ENCODE measurements at regions not wholly inside any gene's neighbourhood (a gene's known extent, or its start where the extent isn't known, plus 50 kb on each side); places are given as distances from the start of the nearest gene placed in this dataset.

GRCh38 chr10:10043083-10043482, 974.6 kb upstream of the CELF2 start:
- FAIRE-seq, result no peak

DNA sequence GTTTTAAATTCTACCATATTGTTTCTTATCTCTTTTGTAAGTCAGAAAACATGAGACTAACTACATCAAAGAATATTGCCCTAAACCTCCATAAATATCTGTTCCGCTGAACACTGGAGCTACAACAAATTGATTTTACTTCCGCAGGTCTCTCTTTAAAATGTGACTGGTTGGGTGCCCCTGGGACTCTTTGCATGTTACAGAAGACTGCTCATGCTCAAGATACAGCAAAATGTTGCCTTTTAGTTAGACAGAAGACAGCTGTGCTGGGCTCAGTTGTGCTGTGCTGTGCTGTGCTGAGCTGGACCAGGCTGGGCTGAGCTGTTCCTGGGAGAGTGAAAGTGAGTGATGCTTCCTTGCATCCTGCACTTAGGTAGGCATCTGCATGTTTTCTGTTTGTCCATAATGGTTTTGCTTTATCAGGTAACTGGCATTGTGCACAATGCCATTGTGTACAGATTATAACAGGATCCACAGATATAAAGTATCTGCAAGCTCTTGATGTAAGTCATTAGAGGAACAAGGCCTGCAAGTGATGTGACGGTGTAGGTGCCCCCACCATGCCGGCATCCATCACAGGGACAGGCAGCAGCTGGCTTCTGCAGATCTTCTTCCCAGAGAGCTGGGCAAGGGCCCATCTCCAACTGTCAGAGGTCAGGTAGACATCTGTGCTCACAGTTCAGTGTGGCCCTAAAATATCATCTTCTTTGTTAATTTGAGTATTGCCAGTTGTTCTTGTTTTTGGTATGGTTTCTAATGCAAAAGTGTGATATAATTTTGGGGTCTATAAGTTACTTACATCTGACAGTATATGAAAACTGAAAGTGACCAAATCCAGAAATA, 972.5 kb upstream of the CELF2 start:
- no peak for FAIRE-seq
- H3K36me3 ChIP-seq (ENCODE audit: control insufficient read depth in 2 of 2, extremely low read depth in 1 of 2, insufficient read depth in 2 of 2, low read length in 2 of 2), result no peaks in the 10 kb centered on the region
- no peaks in the 10 kb centered on the region for H3K9me3 ChIP-seq (ENCODE audit: control insufficient read depth, low read depth, low read length)
- H4K20me1 ChIP-seq (ENCODE audit: control insufficient read depth, extremely low read depth, insufficient read depth, low read length), result no peaks in the 10 kb centered on the region
- H3K9me1 ChIP-seq (ENCODE audit: control insufficient read depth, extremely low read depth, insufficient read depth, low read length), result no peaks in the 10 kb centered on the region
- DNase-seq (ENCODE audit: low read depth, low spot score), result no peak
- H3K4me2 ChIP-seq (ENCODE audit: control insufficient read depth, extremely low read depth, insufficient read depth, low read depth, low read length), result no peak overlapping the region
- dilution Hi-C loops (cut with MboI; ENCODE audit: extremely low pct_ligation_motif_present, low sequenced_read_pairs), result no loop called here
- TF ChIP-seq, protein P1, sequence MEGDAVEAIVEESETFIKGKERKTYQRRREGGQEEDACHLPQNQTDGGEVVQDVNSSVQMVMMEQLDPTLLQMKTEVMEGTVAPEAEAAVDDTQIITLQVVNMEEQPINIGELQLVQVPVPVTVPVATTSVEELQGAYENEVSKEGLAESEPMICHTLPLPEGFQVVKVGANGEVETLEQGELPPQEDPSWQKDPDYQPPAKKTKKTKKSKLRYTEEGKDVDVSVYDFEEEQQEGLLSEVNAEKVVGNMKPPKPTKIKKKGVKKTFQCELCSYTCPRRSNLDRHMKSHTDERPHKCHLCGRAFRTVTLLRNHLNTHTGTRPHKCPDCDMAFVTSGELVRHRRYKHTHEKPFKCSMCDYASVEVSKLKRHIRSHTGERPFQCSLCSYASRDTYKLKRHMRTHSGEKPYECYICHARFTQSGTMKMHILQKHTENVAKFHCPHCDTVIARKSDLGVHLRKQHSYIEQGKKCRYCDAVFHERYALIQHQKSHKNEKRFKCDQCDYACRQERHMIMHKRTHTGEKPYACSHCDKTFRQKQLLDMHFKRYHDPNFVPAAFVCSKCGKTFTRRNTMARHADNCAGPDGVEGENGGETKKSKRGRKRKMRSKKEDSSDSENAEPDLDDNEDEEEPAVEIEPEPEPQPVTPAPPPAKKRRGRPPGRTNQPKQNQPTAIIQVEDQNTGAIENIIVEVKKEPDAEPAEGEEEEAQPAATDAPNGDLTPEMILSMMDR (optimal IDR thresholded peaks at IDR 0.05 in 1 of 3, IDR thresholded peaks at IDR 0.05 in 1 of 3, conservative IDR thresholded peaks at IDR 0.05 in 1 of 3; ENCODE audit: extremely low read depth in 1 of 3, insufficient read depth in 2 of 3, low read length in 3 of 3), result no peak
- no peak overlapping the region for H3K4me3 ChIP-seq (ENCODE audit: control insufficient read depth in 2 of 3, extremely low read depth in 1 of 3, insufficient read depth in 2 of 3, low read depth in 1 of 3, low read length in 3 of 3)
- no peak overlapping the region for H3K27ac ChIP-seq (ENCODE audit: control insufficient read depth, insufficient read depth, low read length)
- no peak overlapping the region for H3K9ac ChIP-seq (ENCODE audit: control insufficient read depth, extremely low read depth, insufficient read depth, low read length)
- H3K79me2 ChIP-seq (ENCODE audit: control insufficient read depth, insufficient read depth, low read length), result no peaks in the 10 kb centered on the region
- no peaks in the 10 kb centered on the region for H3K4me1 ChIP-seq (ENCODE audit: control insufficient read depth, extremely low read depth, insufficient read depth, low read length)
- H3K27me3 ChIP-seq (ENCODE audit: control insufficient read depth, extremely low read depth, insufficient read depth, low read length), result no peaks in the 10 kb centered on the region
- no peak overlapping the region for H2AFZ ChIP-seq (ENCODE audit: control insufficient read depth, low read length)

More at GRCh38 chr10:10043083-10043482, 974.6 kb upstream of the CELF2 start:
- Histone ChIP-seq H3K27ac (ENCODE audit: control insufficient read depth, insufficient read depth, low read length) (no peak overlapping the region), H3K36me3 (ENCODE audit: control insufficient read depth in 2 of 2, extremely low read depth in 1 of 2, insufficient read depth in 2 of 2, low read length in 2 of 2) (no peaks in the 10 kb centered on the region), H4K20me1 (ENCODE audit: control insufficient read depth, extremely low read depth, insufficient read depth, low read length) (no peaks in the 10 kb centered on the region), H3K4me2 (ENCODE audit: control insufficient read depth, extremely low read depth, insufficient read depth, low read depth, low read length) (no peak overlapping the region), H3K9me3 (ENCODE audit: control insufficient read depth, low read depth, low read length) (no peaks in the 10 kb centered on the region), H3K4me3 (ENCODE audit: control insufficient read depth in 2 of 3, extremely low read depth in 1 of 3, insufficient read depth in 2 of 3, low read depth in 1 of 3, low read length in 3 of 3) (no peak overlapping the region), H3K4me1 (ENCODE audit: control insufficient read depth, extremely low read depth, insufficient read depth, low read length) (no peaks in the 10 kb centered on the region), H3K27me3 (ENCODE audit: control insufficient read depth, extremely low read depth, insufficient read depth, low read length) (no peaks in the 10 kb centered on the region), H2AFZ (ENCODE audit: control insufficient read depth, low read length) (no peak overlapping the region), H3K9ac (ENCODE audit: control insufficient read depth, extremely low read depth, insufficient read depth, low read length) (no peak overlapping the region), H3K79me2 (ENCODE audit: control insufficient read depth, insufficient read depth, low read length) (no peaks in the 10 kb centered on the region), H3K9me1 (ENCODE audit: control insufficient read depth, extremely low read depth, insufficient read depth, low read length) (no peaks in the 10 kb centered on the region)
- no peak for DNase-seq (ENCODE audit: low read depth, low spot score)
- dilution Hi-C loops (cut with MboI; ENCODE audit: extremely low pct_ligation_motif_present, low sequenced_read_pairs), result no loop called here
- TF ChIP-seq EZH2 (IDR thresholded peaks at IDR 0.05; ENCODE audit: low read length), result no peak
- TF ChIP-seq, protein P1 (optimal IDR thresholded peaks at IDR 0.05 in 1 of 3, IDR thresholded peaks at IDR 0.05 in 1 of 3, conservative IDR thresholded peaks at IDR 0.05 in 1 of 3; ENCODE audit: extremely low read depth in 1 of 3, insufficient read depth in 2 of 3, low read length in 3 of 3), result no peak
